GM12892 (cell line): ENCODE measurements at regions not wholly inside any gene's neighbourhood (a gene's known extent, or its start where the extent isn't known, plus 50 kb on each side); places are given as distances from the start of the nearest gene placed in this dataset.

Experiments used
- POLR2AphosphoS5 ChIP-seq: IDR thresholded peaks from 2 replicates; pipeline ENCODE4 v1.6.1; 2011; ENCODE audit warnings: low read depth, low read length, control low read depth
- TAF1 ChIP-seq: IDR thresholded peaks from 2 replicates; pipeline ENCODE4 v1.6.1; 2011; ENCODE audit warnings: low read depth, mild to moderate bottlenecking, control low read depth, low read length, borderline replicate concordance

DNA sequence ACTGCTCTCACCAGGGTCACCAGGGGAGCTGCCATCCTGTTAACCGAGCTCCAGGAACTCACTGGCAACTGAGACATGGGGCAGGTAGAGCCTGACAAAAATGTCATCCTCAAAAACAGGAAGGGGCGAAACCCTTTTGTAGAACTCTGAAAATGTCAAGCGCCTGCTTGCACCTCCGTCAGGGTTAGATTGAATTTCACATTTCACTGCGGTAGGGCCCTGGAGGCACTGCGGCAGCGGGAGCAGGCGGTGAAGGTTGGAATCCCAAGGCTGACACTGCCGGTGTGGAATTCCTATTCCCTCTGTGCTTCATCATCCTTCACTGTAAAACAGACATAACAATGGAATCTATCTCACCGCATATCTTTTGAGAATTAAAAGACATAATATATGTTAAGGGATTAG is 142.8 kb upstream of the TMCC3 start:
- no peak for TF ChIP-seq TAF1
- no peak for TF ChIP-seq POLR2AphosphoS5
